Caco-2 (cell line): ENCODE measurements at regions not wholly inside any gene's neighbourhood (a gene's known extent, or its start where the extent isn't known, plus 50 kb on each side); places are given as distances from the start of the nearest gene placed in this dataset.

Experiments
- BruUV-seq: library from RNA; stranded (reverse); fragments of 400-500 nt; replicated peaks from 2 replicates; lab custom pipeline; 2021; lab: Mats Ljungman, UMichigan
- CTCF ChIA-PET: fragments of 300-600 bp; sonication (Branson Sonifier 250); formaldehyde crosslinking; loops from one replicate; lab custom pipeline; 2022; ENCODE audit warnings: antibody characterized with exemption; lab: Charles Lee
- POLR2A ChIA-PET: fragments of 300-600 bp; sonication (Branson Sonifier 250); formaldehyde crosslinking; loops from one replicate; lab custom pipeline; 2022; ENCODE audit warnings: antibody characterized with exemption; lab: Charles Lee
- DNase-seq, 2 experiments: peaks; one replicate each; pipeline versions ENCODE4 v3.0.0 to v3.0.0-alpha.2; 2020 to 2022
- H3K27me3 ChIP-seq: replicated peaks from 2 replicates; pipeline ENCODE4 v1.6.0; 2011; ENCODE audit warnings: low read length; ENCODE audit not compliant: control insufficient read depth, insufficient read depth
- H3K36me3 ChIP-seq: 2 replicates; pipeline ENCODE4 v1.5.1; 2011; ENCODE audit warnings: low read length; ENCODE audit not compliant: control insufficient read depth, insufficient read depth
- H3K4me1 ChIP-seq: fragments of 250-450 bp; sonication (Bioruptor Pico); 2 replicates; pipeline ENCODE4 v1.5.1; 2020; ENCODE audit warnings: mild to moderate bottlenecking
- H3K4me3 ChIP-seq: 2 replicates; pipeline ENCODE4 v1.5.1; 2011; ENCODE audit warnings: low read depth, mild to moderate bottlenecking, control low read depth, low read length
- H3K9me3 ChIP-seq: fragments of 250-450 bp; sonication (Bioruptor Pico); 2 replicates; pipeline ENCODE4 v1.5.1; 2020; ENCODE audit warnings: mild to moderate bottlenecking, moderate library complexity
- H3K27ac Mint-ChIP-seq: one replicate; pipeline ENCODE4 v1.8.0; 2022; ENCODE audit warnings: mixed read lengths; ENCODE audit not compliant: unreplicated experiment
- H3K27me3 Mint-ChIP-seq: one replicate; pipeline ENCODE4 v1.8.0; 2022; ENCODE audit warnings: mixed read lengths; ENCODE audit not compliant: insufficient read depth, unreplicated experiment
- H3K36me3 Mint-ChIP-seq: one replicate; pipeline ENCODE4 v1.8.0; 2022; ENCODE audit warnings: mild to moderate bottlenecking, mixed read lengths; ENCODE audit not compliant: insufficient read depth, unreplicated experiment
- H3K4me1 Mint-ChIP-seq: one replicate; pipeline ENCODE4 v1.8.0; 2022; ENCODE audit warnings: low read depth, mixed read lengths; ENCODE audit not compliant: unreplicated experiment
- H3K4me3 Mint-ChIP-seq: one replicate; pipeline ENCODE4 v1.8.0; 2022; ENCODE audit warnings: mild to moderate bottlenecking, moderate library complexity, mixed read lengths; ENCODE audit not compliant: unreplicated experiment
- H3K9me3 Mint-ChIP-seq: one replicate; pipeline ENCODE4 v1.8.0; 2022; ENCODE audit warnings: mixed read lengths; ENCODE audit not compliant: unreplicated experiment
- intact Hi-C: fragments of 100-400 bp; cut with micrococcal nuclease; formaldehyde crosslinking; loops from one replicate; pipeline ENCODE4 v1.10.0; 2022; ENCODE audit not compliant: unreplicated experiment
- TF ChIP-seq, protein P1 (sequence below), 2 experiments: fragments of 200-600 bp in 1 of 2; IDR thresholded peaks; 1 replicate in 1 of 2; 2 replicates in 1 of 2; pipeline versions ENCODE4 v1.5.1 to v1.8.0; 2011 to 2022; ENCODE audit warnings: antibody characterized with exemption in 1 of 2, control low read depth in 1 of 2, inconsistent platforms in 1 of 2, low read depth in 1 of 2, low read length in 1 of 2, mild to moderate bottlenecking in 1 of 2, moderate library complexity in 1 of 2; ENCODE audit not compliant: insufficient read depth in 1 of 2, severe bottlenecking in 1 of 2, unreplicated experiment in 1 of 2

DNA sequence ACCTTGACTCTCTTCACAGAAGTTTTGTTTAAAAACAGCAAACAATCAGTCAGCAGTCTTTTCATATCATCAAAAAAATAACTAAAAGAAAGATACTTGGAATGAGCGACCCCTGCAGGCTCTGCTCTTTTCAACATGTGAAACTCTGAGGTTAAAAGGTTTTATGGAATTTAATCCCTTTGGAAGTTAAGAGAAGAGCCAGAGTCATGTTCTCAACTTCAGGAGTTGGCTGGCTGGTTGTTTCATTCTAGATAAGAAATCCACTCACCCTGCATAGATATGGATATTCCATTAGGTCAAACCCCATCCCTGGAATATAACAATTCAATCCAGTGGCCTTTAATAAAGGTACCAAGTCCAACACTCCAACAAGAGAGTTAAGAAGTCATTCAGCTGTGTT is 115.6 kb upstream of the RMDN2 start:
- Histone ChIP-seq H3K9me3 (peaks cover 12% of the 10 kb centered on the region), H3K27me3 (no peaks in the 10 kb centered on the region), H3K4me3 (no peak overlapping the region), H3K4me1 (peaks cover 7% of the 10 kb centered on the region), H3K36me3 (no peaks in the 10 kb centered on the region)
- Mint-ChIP-seq H3K27me3 (no peaks in the 10 kb centered on the region), H3K36me3 (no peaks in the 10 kb centered on the region), H3K9me3 (peaks cover 44% of the 10 kb centered on the region), H3K27ac (no peak overlapping the region), H3K4me3 (no peak overlapping the region), H3K4me1 (peaks cover 20% of the 10 kb centered on the region)
- DNase-seq, result peak in 1 of 2 experiments; percentile 21
- ChIA-PET CTCF (no interaction called here), POLR2A (no interaction called here)
- TF ChIP-seq, protein P1, sequence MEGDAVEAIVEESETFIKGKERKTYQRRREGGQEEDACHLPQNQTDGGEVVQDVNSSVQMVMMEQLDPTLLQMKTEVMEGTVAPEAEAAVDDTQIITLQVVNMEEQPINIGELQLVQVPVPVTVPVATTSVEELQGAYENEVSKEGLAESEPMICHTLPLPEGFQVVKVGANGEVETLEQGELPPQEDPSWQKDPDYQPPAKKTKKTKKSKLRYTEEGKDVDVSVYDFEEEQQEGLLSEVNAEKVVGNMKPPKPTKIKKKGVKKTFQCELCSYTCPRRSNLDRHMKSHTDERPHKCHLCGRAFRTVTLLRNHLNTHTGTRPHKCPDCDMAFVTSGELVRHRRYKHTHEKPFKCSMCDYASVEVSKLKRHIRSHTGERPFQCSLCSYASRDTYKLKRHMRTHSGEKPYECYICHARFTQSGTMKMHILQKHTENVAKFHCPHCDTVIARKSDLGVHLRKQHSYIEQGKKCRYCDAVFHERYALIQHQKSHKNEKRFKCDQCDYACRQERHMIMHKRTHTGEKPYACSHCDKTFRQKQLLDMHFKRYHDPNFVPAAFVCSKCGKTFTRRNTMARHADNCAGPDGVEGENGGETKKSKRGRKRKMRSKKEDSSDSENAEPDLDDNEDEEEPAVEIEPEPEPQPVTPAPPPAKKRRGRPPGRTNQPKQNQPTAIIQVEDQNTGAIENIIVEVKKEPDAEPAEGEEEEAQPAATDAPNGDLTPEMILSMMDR (IDR thresholded peaks at IDR 0.05; ENCODE audit: insufficient read depth in 1 of 2, low read depth in 1 of 2, low read length in 1 of 2, severe bottlenecking in 1 of 2, unreplicated experiment in 1 of 2), result peak; percentile 36 to 38
- intact Hi-C loops, result loop anchor here (1.0 kb wide), 1 partner anchor 395 kb away; no protein-coding TSS in a partner anchor
- BruUV-seq, result no TSS peak

DNA sequence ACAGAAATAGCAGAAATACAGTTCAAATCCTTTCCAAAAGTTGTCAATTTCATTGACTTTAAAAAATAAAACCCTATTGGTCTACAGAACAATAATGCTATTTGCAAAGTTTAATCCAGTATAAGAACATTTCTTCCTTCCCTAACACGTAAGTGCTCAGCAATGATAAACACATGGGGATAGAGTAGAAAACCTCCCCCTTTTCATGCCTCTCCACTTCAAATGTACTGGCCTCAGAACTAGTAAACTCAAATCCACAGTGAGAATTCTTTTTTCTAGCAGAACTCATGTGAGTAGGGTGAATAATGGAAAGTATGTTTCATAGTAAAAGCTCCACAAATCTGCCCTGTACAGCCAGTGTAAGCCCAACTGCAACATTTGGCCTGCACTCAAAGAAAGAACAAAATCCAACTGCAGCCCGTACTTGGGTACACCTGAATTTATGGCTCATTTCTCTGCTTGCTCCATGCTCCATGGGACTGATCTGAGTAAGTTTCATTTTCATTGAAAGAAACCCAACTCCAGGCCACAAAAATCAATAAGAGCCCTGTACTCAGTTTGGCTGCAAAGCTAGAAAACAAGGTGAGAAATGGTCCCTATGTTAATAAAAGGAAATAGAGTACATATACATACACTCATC is 115.0 kb upstream of the RMDN2 start:
- POLR2A ChIA-PET, result no interaction called here
- Histone ChIP-seq H3K4me3 (no peak overlapping the region), H3K4me1 (peaks cover 7% of the 10 kb centered on the region), H3K9me3 (peaks cover 12% of the 10 kb centered on the region), H3K27me3 (no peaks in the 10 kb centered on the region), H3K36me3 (no peaks in the 10 kb centered on the region)
- no peak overlapping the region for H3K4me3 Mint-ChIP-seq
- no peaks in the 10 kb centered on the region for H3K36me3 Mint-ChIP-seq
- intact Hi-C loops, result loop anchor here (1.0 kb wide), 1 partner anchor 396 kb away; no protein-coding TSS in a partner anchor
- CTCF ChIA-PET, result no interaction called here
- peaks cover 44% of the 10 kb centered on the region for H3K9me3 Mint-ChIP-seq
- H3K27ac Mint-ChIP-seq, result no peak overlapping the region
- BruUV-seq, result no TSS peak
- H3K27me3 Mint-ChIP-seq, result no peaks in the 10 kb centered on the region
- DNase-seq, result no peak
- peaks cover 20% of the 10 kb centered on the region for H3K4me1 Mint-ChIP-seq
- TF ChIP-seq, protein P1 (IDR thresholded peaks at IDR 0.05; ENCODE audit: insufficient read depth in 1 of 2, low read depth in 1 of 2, low read length in 1 of 2, severe bottlenecking in 1 of 2, unreplicated experiment in 1 of 2), result no peak

DNA sequence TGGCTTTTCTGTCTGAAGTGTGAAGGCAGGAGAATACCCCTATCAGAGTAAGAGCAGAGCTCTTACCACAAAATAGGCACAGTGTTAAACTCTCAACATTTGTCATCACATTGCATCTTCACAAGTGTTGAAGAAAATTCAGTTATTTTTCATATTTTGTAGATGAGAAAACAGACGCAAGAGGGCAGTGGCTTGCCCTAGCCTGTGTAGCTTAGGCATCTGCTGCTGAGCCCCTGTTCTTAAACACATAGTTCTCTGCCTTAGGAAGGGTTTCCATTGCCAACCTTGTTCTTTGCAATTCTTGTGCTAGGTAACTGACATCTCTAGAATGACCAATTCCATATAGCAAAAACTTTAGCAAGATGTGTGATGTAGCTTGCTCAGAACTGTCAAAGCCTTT is 112.7 kb upstream of the RMDN2 start:
- TF ChIP-seq, protein P1 (IDR thresholded peaks at IDR 0.05; ENCODE audit: insufficient read depth in 1 of 2, low read depth in 1 of 2, low read length in 1 of 2, severe bottlenecking in 1 of 2, unreplicated experiment in 1 of 2), result no peak
- Mint-ChIP-seq H3K27me3 (no peaks in the 10 kb centered on the region), H3K4me3 (no peak overlapping the region), H3K27ac (no peak overlapping the region), H3K9me3 (peaks cover 34% of the 10 kb centered on the region), H3K36me3 (no peaks in the 10 kb centered on the region), H3K4me1 (peaks cover 20% of the 10 kb centered on the region)
- POLR2A ChIA-PET, result no interaction called here
- Histone ChIP-seq H3K36me3 (no peaks in the 10 kb centered on the region), H3K4me1 (peaks cover 7% of the 10 kb centered on the region), H3K9me3 (peaks cover 12% of the 10 kb centered on the region), H3K27me3 (no peaks in the 10 kb centered on the region), H3K4me3 (no peak overlapping the region)
- intact Hi-C loops, result loop anchor here (2.0 kb wide), 1 partner anchor 14 kb away; no protein-coding TSS in a partner anchor
- DNase-seq, result no peak
- CTCF ChIA-PET, result interaction anchor here (1.0 kb wide), 1 partner anchor 397 kb away, joined by 4 read pairs; no protein-coding TSS in a partner anchor
- no TSS peak for BruUV-seq
